ENCODE measurements at regions not wholly inside any gene's neighbourhood (a gene's known extent, or its start where the extent isn't known, plus 50 kb on each side); places are given as distances from the start of the nearest gene placed in this dataset.
"Not testable (repeated sequence)": the region's sequence is repeated elsewhere in the genome, so short reads cannot be mapped to it uniquely, and the experiment has no call there.

GRCh38 chr7:76971201-76971600, 61.0 kb downstream of the SPDYE17 start:
- H3K9me3 Mint-ChIP-seq; H3K36me3 Mint-ChIP-seq (ENCODE audit: low read depth); H3K27me3 Mint-ChIP-seq (ENCODE audit: low read depth); H3K4me3 Mint-ChIP-seq (ENCODE audit: low read depth); DNase-seq (ENCODE audit: low spot score); H3K27ac Mint-ChIP-seq; intact Hi-C loops (cut with micrococcal nuclease); H3K4me1 Mint-ChIP-seq (ENCODE audit: low read depth): not testable (repeated sequence)

GRCh38 chr7:76969892-76970291, 62.3 kb downstream of the SPDYE17 start:
- H3K27ac Mint-ChIP-seq; H3K4me1 Mint-ChIP-seq (ENCODE audit: low read depth); H3K4me3 Mint-ChIP-seq (ENCODE audit: low read depth); H3K9me3 Mint-ChIP-seq; H3K27me3 Mint-ChIP-seq (ENCODE audit: low read depth); H3K36me3 Mint-ChIP-seq (ENCODE audit: low read depth); DNase-seq (ENCODE audit: low spot score); intact Hi-C loops (cut with micrococcal nuclease): not testable (repeated sequence)

GRCh38 chr7:76965731-76966548, 66.2 kb downstream of the SPDYE17 start:
- H3K27me3 Mint-ChIP-seq (ENCODE audit: low read depth); H3K9me3 Mint-ChIP-seq; H3K4me1 Mint-ChIP-seq (ENCODE audit: low read depth); H3K27ac Mint-ChIP-seq; DNase-seq (ENCODE audit: low spot score); H3K36me3 Mint-ChIP-seq (ENCODE audit: low read depth); H3K4me3 Mint-ChIP-seq (ENCODE audit: low read depth); intact Hi-C loops (cut with micrococcal nuclease): not testable (repeated sequence)

GRCh38 chr7:76964050-76964449, 68.1 kb downstream of the SPDYE17 start:
- H3K27me3 Mint-ChIP-seq (ENCODE audit: low read depth); H3K27ac Mint-ChIP-seq; intact Hi-C loops (cut with micrococcal nuclease); H3K4me1 Mint-ChIP-seq (ENCODE audit: low read depth); H3K9me3 Mint-ChIP-seq; DNase-seq (ENCODE audit: low spot score); H3K36me3 Mint-ChIP-seq (ENCODE audit: low read depth); H3K4me3 Mint-ChIP-seq (ENCODE audit: low read depth): not testable (repeated sequence)

GRCh38 chr7:76963061-76963460, 69.1 kb downstream of the SPDYE17 start:
- H3K36me3 Mint-ChIP-seq (ENCODE audit: low read depth); intact Hi-C loops (cut with micrococcal nuclease); H3K27ac Mint-ChIP-seq; H3K4me1 Mint-ChIP-seq (ENCODE audit: low read depth); H3K27me3 Mint-ChIP-seq (ENCODE audit: low read depth); H3K4me3 Mint-ChIP-seq (ENCODE audit: low read depth); DNase-seq (ENCODE audit: low spot score); H3K9me3 Mint-ChIP-seq: not testable (repeated sequence)

- H3K9me3 Mint-ChIP-seq; H3K4me1 Mint-ChIP-seq (ENCODE audit: low read depth); H3K36me3 Mint-ChIP-seq (ENCODE audit: low read depth); intact Hi-C loops (cut with micrococcal nuclease); H3K27me3 Mint-ChIP-seq (ENCODE audit: low read depth); DNase-seq (ENCODE audit: low spot score); H3K4me3 Mint-ChIP-seq (ENCODE audit: low read depth); H3K27ac Mint-ChIP-seq: not testable (repeated sequence)
Observed at GRCh38 chr7:76960400-76960986, 71.7 kb downstream of the SPDYE17 start.

- H3K9me3 Mint-ChIP-seq; H3K27me3 Mint-ChIP-seq (ENCODE audit: low read depth); H3K4me1 Mint-ChIP-seq (ENCODE audit: low read depth); DNase-seq (ENCODE audit: low spot score); H3K27ac Mint-ChIP-seq; H3K4me3 Mint-ChIP-seq (ENCODE audit: low read depth); H3K36me3 Mint-ChIP-seq (ENCODE audit: low read depth); intact Hi-C loops (cut with micrococcal nuclease): not testable (repeated sequence)
Observed at GRCh38 chr7:76959573-76960399, 72.4 kb downstream of the SPDYE17 start.

- DNase-seq (ENCODE audit: low spot score); intact Hi-C loops (cut with micrococcal nuclease); H3K27ac Mint-ChIP-seq; H3K4me3 Mint-ChIP-seq (ENCODE audit: low read depth); H3K36me3 Mint-ChIP-seq (ENCODE audit: low read depth); H3K4me1 Mint-ChIP-seq (ENCODE audit: low read depth); H3K27me3 Mint-ChIP-seq (ENCODE audit: low read depth); H3K9me3 Mint-ChIP-seq: not testable (repeated sequence)
Observed at GRCh38 chr7:76956531-76956930, 75.6 kb downstream of the SPDYE17 start.

- H3K4me3 Mint-ChIP-seq (ENCODE audit: low read depth); H3K27ac Mint-ChIP-seq; intact Hi-C loops (cut with micrococcal nuclease); H3K27me3 Mint-ChIP-seq (ENCODE audit: low read depth); H3K4me1 Mint-ChIP-seq (ENCODE audit: low read depth); H3K36me3 Mint-ChIP-seq (ENCODE audit: low read depth); H3K9me3 Mint-ChIP-seq; DNase-seq (ENCODE audit: low spot score): not testable (repeated sequence)
Observed at GRCh38 chr7:76955124-76955523, 77.0 kb downstream of the SPDYE17 start.

- H3K27me3 Mint-ChIP-seq (ENCODE audit: low read depth); H3K4me1 Mint-ChIP-seq (ENCODE audit: low read depth); H3K4me3 Mint-ChIP-seq (ENCODE audit: low read depth); H3K36me3 Mint-ChIP-seq (ENCODE audit: low read depth); intact Hi-C loops (cut with micrococcal nuclease); H3K9me3 Mint-ChIP-seq; H3K27ac Mint-ChIP-seq; DNase-seq (ENCODE audit: low spot score): not testable (repeated sequence)
Observed at GRCh38 chr7:76944603-76945002, 87.6 kb downstream of the SPDYE17 start.

- H3K27ac Mint-ChIP-seq; H3K36me3 Mint-ChIP-seq (ENCODE audit: low read depth); H3K9me3 Mint-ChIP-seq; H3K27me3 Mint-ChIP-seq (ENCODE audit: low read depth); intact Hi-C loops (cut with micrococcal nuclease); H3K4me1 Mint-ChIP-seq (ENCODE audit: low read depth); DNase-seq (ENCODE audit: low spot score); H3K4me3 Mint-ChIP-seq (ENCODE audit: low read depth): not testable (repeated sequence)
Observed at GRCh38 chr7:76941809-76942765, 90.1 kb downstream of the SPDYE17 start.

- H3K36me3 Mint-ChIP-seq (ENCODE audit: low read depth); H3K9me3 Mint-ChIP-seq; intact Hi-C loops (cut with micrococcal nuclease); H3K27me3 Mint-ChIP-seq (ENCODE audit: low read depth); H3K4me1 Mint-ChIP-seq (ENCODE audit: low read depth); DNase-seq (ENCODE audit: low spot score); H3K27ac Mint-ChIP-seq; H3K4me3 Mint-ChIP-seq (ENCODE audit: low read depth): not testable (repeated sequence)
Observed at GRCh38 chr7:76937781-76938180, 94.4 kb downstream of the SPDYE17 start.

Measured in activated T-helper 2 cell treated with anti-CD3 and anti-CD28 coated beads, Interferon-gamma antibody, Interleukin-2, Interleukin-4, amounts not matched to agents 10 μg/mL and 5 μg/mL and 100 μg/mL, durations not matched to agents 14 hours and 24 hours and 36 hours (primary cell).